Activated CD4-positive, alpha-beta T cell treated with anti-CD3 and anti-CD28 coated beads, Interleukin-2, Interleukin-6, amounts not matched to agents 100 ng/mL and 50 ng/mL, durations not matched to agents 16 hours and 8 hours (primary cell): ENCODE measurements at regions not wholly inside any gene's neighbourhood (a gene's known extent, or its start where the extent isn't known, plus 50 kb on each side); places are given as distances from the start of the nearest gene placed in this dataset.
"Not testable (repeated sequence)": the region's sequence is repeated elsewhere in the genome, so short reads cannot be mapped to it uniquely, and the experiment has no call there.

Experiments used
- DNase-seq: peaks from one replicate; pipeline ENCODE4 v3.0.0-alpha.2; 2020

- no peak for DNase-seq
Measured at GRCh38 chr7:118949031-118949430, 724.5 kb downstream of the ANKRD7 start.

GRCh38 chr7:118956285-118956684 lies 731.8 kb downstream of the ANKRD7 start:
- not testable (repeated sequence) for DNase-seq

- DNase-seq, result no peak
Measured at GRCh38 chr7:118969370-118969769, 744.9 kb downstream of the ANKRD7 start.

GRCh38 chr7:118971706-118972105 lies 747.2 kb downstream of the ANKRD7 start:
- no peak for DNase-seq

- DNase-seq, result no peak
Measured at GRCh38 chr7:118974836-118975235, 750.3 kb downstream of the ANKRD7 start.

- no peak for DNase-seq
Measured at GRCh38 chr7:118995350-118995749, 770.8 kb downstream of the ANKRD7 start.

GRCh38 chr7:119007236-119007635 lies 782.7 kb downstream of the ANKRD7 start:
- DNase-seq, result no peak

- DNase-seq, result no peak
Measured at GRCh38 chr7:119010635-119011034, 786.1 kb downstream of the ANKRD7 start.

GRCh38 chr7:119026391-119026790 lies 801.9 kb downstream of the ANKRD7 start:
- no peak for DNase-seq

- no peak for DNase-seq
Measured at GRCh38 chr7:119028736-119029135, 804.2 kb downstream of the ANKRD7 start.

GRCh38 chr7:119032136-119032535 lies 807.6 kb downstream of the ANKRD7 start:
- not testable (repeated sequence) for DNase-seq

GRCh38 chr7:119033641-119034040 lies 809.1 kb downstream of the ANKRD7 start:
- DNase-seq, result no peak

GRCh38 chr7:119037941-119038340 lies 813.4 kb downstream of the ANKRD7 start:
- no peak for DNase-seq

- DNase-seq, result no peak
Measured at GRCh38 chr7:119046068-119046467, 821.6 kb downstream of the ANKRD7 start.

GRCh38 chr7:119065966-119066365 lies 841.5 kb downstream of the ANKRD7 start:
- DNase-seq, result no peak

- DNase-seq, result no peak
Measured at GRCh38 chr7:119086026-119086425, 861.5 kb downstream of the ANKRD7 start.

GRCh38 chr7:119090851-119091250 lies 866.3 kb downstream of the ANKRD7 start:
- DNase-seq, result no peak

GRCh38 chr7:119096683-119097082 lies 872.2 kb downstream of the ANKRD7 start:
- DNase-seq, result no peak

- not testable (repeated sequence) for DNase-seq
Measured at GRCh38 chr7:119100611-119101258, 876.2 kb downstream of the ANKRD7 start.

GRCh38 chr7:119102291-119102690 lies 877.8 kb downstream of the ANKRD7 start:
- no peak for DNase-seq

GRCh38 chr7:119105381-119105780 lies 880.9 kb downstream of the ANKRD7 start:
- no peak for DNase-seq

GRCh38 chr7:119123326-119123725 lies 898.8 kb downstream of the ANKRD7 start:
- DNase-seq, result no peak

- DNase-seq, result no peak
Measured at GRCh38 chr7:119127706-119128105, 903.2 kb downstream of the ANKRD7 start.

- DNase-seq, result no peak
Measured at GRCh38 chr7:119132436-119132835, 907.9 kb downstream of the ANKRD7 start.

GRCh38 chr7:119167431-119167830 lies 942.9 kb downstream of the ANKRD7 start:
- DNase-seq, result no peak
